K562 (cell line): ENCODE measurements at regions not wholly inside any gene's neighbourhood (a gene's known extent, or its start where the extent isn't known, plus 50 kb on each side); places are given as distances from the start of the nearest gene placed in this dataset.

Experiments
- NR2C1 ChIP-seq, 2 experiments: fragments of 450-650 bp; IDR thresholded peaks; 2 replicates each; pipeline ENCODE4 v1.6.1; 2017; ENCODE audit warnings: mild to moderate bottlenecking in 2 of 2, antibody characterized with exemption in 1 of 2, inconsistent platforms in 1 of 2, missing compliant biosample characterization in 1 of 2, missing genetic modification characterization in 1 of 2
- SETDB1 ChIP-seq: IDR thresholded peaks from one replicate; pipeline ENCODE4 v1.6.1; 2012; ENCODE audit warnings: low read length, control low read depth, inconsistent platforms
- ZBTB49 ChIP-seq: sonication (generic); formaldehyde crosslinking; IDR thresholded peaks from 2 replicates; pipeline ENCODE4 v1.8.0; 2022; ENCODE audit warnings: missing genetic modification reagents, mild to moderate bottlenecking, borderline replicate concordance
- ZHX1 ChIP-seq: fragments of 150-350 bp; conservative IDR thresholded peaks from 2 replicates; pipeline ENCODE4 v1.6.1; 2014; ENCODE audit warnings: low read length
- ZNF398 ChIP-seq: fragments of 250-450 bp; sonication (Bioruptor Pico); IDR thresholded peaks from 2 replicates; pipeline ENCODE4 v1.8.0; 2021; ENCODE audit warnings: moderate library complexity, mild to moderate bottlenecking, inconsistent platforms

GRCh38 chr13:33509642-33510229, 224.2 kb upstream of the STARD13 start (continued):
- TF ChIP-seq ZNF398 = no peak
- TF ChIP-seq ZBTB49 (CRISPR knock-in tag) = no peak
- TF ChIP-seq SETDB1 = no peak
- TF ChIP-seq ZHX1 = no peak
- no peak for TF ChIP-seq NR2C1 (IDR thresholded peaks at IDR 0.05)
- no peak for TF ChIP-seq NR2C1 (tag; IDR thresholded peaks at IDR 0.05)
